GM21360 (cell line): ENCODE measurements at regions not wholly inside any gene's neighbourhood (a gene's known extent, or its start where the extent isn't known, plus 50 kb on each side); places are given as distances from the start of the nearest gene placed in this dataset.

Experiments used
- ATAC-seq: cut with Tn5 transposase; IDR thresholded peaks from one replicate; pipeline ENCODE4 v1.9.1; 2021; ENCODE audit warnings: mild to moderate bottlenecking, moderate library complexity; ENCODE audit not compliant: unreplicated experiment

DNA sequence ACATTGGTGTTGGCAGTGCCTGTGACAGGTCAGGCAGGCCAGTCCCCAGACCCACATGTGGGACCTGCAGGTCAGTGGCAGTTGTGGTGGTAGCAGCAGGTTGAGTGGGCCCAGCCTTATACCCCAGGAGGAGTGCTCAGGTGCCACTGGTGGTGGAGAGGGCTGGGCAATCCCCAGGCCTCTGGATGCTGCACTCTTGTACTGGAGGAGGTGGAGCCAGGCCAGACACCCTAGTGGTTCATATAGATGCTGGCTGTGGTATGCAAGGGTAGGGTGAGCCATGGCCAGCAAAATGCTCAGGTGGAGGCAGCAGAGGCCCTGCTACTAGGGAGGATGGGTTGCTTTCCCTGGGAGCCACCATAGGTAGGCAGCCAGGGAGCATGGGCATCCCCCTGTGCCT, 190.4 kb upstream of the TMPO start:
- no peak for ATAC-seq

DNA sequence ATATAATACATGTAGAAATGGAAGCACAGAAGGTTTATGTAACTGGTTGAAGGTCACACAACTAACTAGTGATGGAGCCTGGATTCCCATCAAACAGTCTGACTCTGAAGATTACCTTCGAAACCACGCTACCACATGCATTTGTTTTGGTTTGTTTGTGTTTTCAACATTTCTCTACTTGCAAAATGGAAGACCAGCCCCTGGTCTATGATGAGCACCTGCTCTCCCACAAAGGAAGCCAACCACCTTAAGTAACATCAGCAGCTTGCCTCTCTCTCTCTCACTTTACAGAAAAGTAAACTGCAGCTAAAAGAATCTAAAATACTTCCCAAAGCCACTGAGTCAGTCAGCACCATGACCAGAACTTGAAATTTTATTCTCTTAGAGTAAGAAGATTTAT, 186.9 kb upstream of the TMPO start:
- no peak for ATAC-seq

DNA sequence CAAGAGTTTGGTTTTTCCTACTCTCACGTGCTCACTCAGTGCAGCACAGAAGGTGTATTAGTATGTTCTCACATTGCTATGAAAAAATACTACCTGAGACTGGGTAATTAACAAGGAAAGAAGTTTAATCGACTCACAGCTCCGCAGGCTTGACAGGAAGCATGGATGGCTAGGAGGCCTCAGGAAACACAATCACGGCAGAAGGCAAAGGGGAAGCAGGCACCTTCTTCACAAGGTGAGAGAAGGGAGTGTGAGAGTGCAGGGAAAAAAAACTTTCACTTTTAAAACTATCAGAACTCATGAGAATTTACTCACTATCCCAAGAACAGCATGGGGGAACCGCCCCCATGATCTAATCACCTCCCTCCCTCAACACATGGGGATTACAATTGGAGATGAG, 185.8 kb upstream of the TMPO start:
- no peak for ATAC-seq

GRCh38 chr12:98332642-98333041, 182.7 kb upstream of the TMPO start:
- peak; percentile 56 for ATAC-seq

GRCh38 chr12:98334768-98335167, 180.6 kb upstream of the TMPO start:
- ATAC-seq, result no peak

DNA sequence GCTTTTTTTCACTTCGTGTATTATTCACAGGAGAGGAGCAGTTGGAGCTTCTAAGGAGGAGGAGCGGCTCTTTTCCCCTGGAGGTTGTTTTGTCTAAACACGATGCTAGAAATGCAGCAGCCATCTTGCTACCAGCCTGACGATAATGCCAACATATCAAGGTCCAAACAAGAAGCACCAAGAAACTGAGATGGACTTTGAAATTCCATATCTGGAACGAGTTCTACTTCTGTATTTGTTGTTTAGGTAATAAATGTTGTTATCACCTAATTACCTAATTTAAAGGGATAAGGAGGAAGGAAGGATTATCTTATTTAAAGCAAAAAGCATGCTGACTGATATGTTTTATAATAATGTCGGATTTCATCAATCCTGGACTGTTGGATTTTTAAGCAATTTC, 174.4 kb upstream of the TMPO start:
- ATAC-seq, result no peak

DNA sequence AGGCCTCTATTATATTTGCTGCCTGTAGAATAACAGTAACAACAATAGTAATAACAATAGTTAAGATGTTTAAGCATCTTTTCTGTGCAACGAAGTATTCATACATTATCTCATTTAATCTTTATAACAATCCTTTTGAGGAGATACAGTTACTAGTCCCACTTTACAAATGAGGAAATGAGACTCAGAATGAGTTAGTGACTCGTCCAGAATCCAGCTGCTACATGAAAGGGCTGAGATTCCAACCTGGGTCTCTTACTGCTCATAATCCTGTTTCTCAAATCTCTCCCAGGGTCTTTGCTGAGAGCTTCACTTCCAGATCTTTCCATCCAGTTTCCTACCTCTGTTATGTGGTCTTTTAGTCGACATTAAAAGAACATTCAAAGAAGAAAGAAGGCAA, 173.7 kb upstream of the TMPO start:
- ATAC-seq, result no peak

DNA sequence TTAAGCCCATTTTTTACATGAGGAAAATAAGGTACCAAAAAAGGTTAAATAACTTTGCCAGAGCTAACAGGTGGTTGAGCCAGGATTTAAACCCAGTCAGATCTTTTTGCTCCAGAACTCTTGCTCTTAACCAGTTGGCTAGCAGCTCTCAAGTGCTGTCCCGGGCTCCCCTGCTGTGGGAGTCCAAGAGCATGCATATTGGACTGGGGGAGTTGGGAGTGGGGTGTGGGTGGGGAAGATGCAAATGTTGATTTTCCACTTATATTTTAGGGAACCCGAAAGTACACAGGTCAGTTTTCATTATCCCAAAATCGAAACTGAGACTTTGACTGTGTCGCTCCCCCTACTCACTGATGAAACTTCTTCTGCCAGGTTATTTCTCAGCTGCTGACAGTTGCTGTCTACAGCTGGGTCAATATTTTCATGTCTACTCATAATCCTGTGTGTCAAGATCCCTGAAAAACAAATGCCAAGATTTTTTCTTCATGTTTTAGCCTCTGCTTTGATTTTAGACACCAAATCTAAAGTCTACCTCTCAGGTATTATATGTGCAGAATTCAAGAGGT, 172.3 kb upstream of the TMPO start:
- no peak for ATAC-seq

DNA sequence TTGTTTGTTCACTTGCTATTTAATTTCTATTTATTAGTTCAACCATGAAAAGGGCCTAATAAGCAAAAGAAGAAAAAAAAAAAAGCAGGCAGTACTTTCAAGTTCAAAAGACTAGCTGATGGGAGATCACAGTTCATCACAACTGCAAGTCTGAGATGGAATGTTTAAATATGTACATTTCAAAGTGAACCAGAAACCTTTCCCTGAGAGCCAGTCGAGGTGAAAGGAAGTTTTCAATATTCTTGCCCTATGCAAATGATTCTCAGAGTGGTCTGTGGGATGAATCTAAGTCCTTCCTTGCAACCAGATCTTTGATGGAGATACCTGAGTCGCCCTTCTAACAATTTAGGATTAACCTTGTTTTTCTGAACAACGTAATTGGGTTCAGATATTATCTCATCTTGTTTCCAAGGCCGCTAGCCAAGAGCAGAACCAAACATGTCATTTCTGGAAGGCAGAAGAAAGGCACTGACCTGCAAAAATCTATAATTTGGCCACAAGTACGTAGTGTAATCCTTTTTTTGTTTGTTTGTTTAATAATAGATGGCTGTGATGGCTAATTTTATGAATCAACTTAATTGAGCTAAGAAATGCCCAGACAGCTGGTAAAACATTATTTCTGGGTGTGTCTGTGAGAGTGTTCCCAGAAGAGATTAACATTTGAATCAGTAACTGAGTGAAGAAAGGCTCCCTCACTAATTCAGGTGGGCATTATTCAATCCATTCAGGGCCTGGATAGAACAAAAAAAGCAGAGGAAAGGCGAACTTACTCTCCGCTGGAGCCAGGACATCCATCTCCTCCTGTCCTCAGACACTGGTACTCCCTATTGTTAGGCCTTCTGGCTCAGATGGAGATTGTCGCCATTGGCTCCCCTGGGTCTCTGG, 171.1 kb upstream of the TMPO start:
- ATAC-seq, result no peak

DNA sequence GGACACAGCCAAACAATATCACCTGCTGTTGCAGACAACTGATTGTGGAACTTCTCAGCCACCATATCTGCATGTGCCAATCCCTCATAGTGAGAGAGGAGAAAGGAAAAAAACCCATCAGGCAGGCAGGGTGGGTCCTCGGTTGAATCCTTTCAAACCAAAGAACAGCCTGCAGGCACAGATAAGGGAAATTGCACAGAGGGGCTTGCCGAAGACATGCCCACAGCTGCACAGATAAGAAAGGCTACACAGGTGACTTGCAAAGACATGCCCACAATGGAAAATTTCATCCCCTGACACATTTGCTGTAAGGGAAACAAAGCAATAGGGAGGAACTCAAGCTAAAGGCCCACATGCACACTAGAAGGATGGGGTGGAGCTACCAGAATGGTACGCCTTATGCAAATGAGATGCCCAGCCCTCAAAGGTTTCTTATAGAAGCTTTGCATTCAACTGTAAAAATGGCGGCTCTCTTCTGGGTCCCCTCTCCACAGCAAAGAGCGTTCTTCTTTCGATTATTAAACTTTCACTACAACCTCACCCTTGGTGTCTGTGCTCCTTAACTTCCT, 170.0 kb upstream of the TMPO start:
- ATAC-seq, result no peak

GRCh38 chr12:98351089-98351488, 164.3 kb upstream of the TMPO start:
- ATAC-seq, result no peak

DNA sequence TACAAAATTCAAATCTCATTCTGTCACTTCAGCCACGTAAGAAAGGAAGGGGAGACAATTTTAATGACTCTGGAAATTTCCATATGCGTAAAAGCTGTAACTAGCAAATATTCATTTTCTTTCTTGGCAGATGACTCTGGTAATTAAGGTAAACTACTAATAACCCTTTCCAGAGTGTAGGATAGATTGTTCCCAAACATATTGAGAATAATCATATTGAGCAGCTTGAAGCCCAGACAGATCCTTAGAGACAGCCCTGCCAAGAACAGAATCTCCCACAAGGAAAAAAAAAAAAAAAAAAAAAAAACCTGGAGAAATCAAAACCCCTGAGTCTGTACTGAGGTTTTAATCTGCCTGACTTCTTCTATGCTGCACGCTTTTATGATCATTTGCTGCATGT, 163.6 kb upstream of the TMPO start:
- ATAC-seq, result no peak

- peak; percentile 54 for ATAC-seq
Observed at GRCh38 chr12:98352218-98352811, 163.1 kb upstream of the TMPO start.

DNA sequence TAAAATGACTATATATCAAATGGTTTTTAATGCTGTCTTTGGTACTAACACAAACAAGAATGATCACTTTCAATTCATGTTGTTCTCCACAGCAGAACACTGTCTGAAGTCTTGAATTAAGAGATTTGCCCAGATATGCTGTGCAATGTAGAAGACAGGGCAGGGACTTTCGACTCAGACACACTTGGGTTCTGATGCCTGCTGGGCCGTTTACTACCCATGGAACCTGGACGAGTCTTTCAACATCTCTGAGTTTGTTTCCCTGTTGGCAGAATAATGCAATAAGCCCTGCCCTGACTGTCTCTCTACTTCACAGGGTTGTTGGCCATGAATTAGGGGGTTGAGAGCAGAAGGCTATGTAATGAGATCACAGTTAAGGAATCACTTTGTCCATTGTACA, 162.6 kb upstream of the TMPO start:
- ATAC-seq, result no peak

GRCh38 chr12:98354520-98355035, 160.8 kb upstream of the TMPO start:
- no peak for ATAC-seq

- no peak for ATAC-seq
Observed at GRCh38 chr12:98355322-98355721, 160.1 kb upstream of the TMPO start.

DNA sequence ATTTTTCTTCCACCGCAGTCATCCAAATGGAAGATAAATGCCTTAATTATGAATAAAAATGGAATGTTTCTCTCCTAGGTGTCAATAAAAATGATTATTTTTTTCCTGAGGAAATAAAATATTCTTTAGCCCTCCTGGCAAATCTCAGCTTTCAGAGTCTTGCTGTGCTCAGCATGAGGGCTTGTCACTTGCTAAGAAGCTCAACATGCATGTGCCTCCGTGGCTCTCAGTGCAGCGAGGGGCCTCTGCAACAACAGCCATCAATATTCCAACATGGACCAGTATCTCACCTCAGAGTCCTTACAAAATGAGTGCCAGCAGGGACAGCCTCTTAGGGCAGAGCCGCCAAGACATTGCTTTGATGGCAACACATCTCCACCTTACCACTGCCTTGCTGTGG, 159.5 kb upstream of the TMPO start:
- no peak for ATAC-seq

DNA sequence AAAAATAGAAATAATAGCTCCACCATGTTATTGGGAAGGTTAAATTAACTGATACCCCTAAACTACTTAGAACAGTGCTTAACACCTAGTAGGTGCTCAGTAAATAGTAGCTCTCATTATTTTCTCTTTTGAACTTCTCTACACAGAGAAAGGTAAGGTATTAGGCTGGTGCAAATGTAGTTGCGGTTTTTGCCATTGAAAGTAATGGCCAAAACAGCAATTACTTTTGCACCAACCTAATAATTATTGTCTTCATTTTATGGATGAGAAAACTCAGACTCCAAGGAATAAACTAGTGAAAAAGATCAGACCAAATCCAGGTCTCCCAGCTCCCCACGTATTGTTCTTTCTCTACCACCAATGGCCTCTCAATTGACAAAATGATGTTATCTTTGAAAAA, 157.2 kb upstream of the TMPO start:
- no peak for ATAC-seq

DNA sequence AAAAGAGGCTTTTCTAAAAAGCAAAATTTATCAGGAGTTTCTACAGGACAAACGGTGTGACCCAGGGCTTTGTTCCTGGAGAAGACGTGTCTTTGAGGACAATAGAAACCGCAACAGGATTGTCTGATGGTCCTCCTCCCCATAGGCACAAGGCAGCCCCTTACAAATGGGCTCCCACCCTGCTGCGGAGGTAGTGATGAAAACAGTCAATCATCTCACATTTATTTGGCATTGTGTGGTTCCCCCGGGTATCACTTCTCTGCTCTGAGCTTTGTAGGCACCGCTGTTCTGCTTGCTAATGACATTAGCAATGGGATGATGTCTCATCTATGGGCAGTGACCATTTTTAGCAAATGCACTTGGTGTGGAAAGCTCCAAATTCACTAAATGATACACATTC, 155.5 kb upstream of the TMPO start:
- no peak for ATAC-seq

- no peak for ATAC-seq
Observed at GRCh38 chr12:98360401-98360800, 155.0 kb upstream of the TMPO start.

- no peak for ATAC-seq
Observed at GRCh38 chr12:98369581-98369980, 145.8 kb upstream of the TMPO start.

- ATAC-seq, result no peak
Observed at GRCh38 chr12:98370976-98371375, 144.4 kb upstream of the TMPO start.
